ENCODE measurements at regions not wholly inside any gene's neighbourhood (a gene's known extent, or its start where the extent isn't known, plus 50 kb on each side); places are given as distances from the start of the nearest gene placed in this dataset.

- TF ChIP-seq TCF4 (CRISPR knock-in tag; IDR thresholded peaks at IDR 0.05; ENCODE audit: borderline replicate concordance) (no peak), ARNTL (CRISPR knock-in tag; IDR thresholded peaks at IDR 0.05; ENCODE audit: borderline replicate concordance, low read depth) (no peak), RARB (CRISPR knock-in tag; IDR thresholded peaks at IDR 0.05) (no peak), ZNF565 (CRISPR knock-in tag; conservative IDR thresholded peaks at IDR 0.05; ENCODE audit: low read depth) (no peak), ZC3H10 (CRISPR knock-in tag; IDR thresholded peaks at IDR 0.05) (no peak), ZFP30 (CRISPR knock-in tag; IDR thresholded peaks at IDR 0.05) (no peak), ZNF8 (CRISPR knock-in tag; IDR thresholded peaks at IDR 0.05) (no peak)
- TF ChIP-seq, protein P1, sequence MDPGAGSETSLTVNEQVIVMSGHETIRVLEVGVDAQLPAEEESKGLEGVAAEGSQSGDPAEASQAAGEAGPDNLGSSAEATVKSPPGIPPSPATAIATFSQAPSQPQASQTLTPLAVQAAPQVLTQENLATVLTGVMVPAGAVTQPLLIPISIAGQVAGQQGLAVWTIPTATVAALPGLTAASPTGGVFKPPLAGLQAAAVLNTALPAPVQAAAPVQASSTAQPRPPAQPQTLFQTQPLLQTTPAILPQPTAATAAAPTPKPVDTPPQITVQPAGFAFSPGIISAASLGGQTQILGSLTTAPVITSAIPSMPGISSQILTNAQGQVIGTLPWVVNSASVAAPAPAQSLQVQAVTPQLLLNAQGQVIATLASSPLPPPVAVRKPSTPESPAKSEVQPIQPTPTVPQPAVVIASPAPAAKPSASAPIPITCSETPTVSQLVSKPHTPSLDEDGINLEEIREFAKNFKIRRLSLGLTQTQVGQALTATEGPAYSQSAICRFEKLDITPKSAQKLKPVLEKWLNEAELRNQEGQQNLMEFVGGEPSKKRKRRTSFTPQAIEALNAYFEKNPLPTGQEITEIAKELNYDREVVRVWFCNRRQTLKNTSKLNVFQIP (CRISPR knock-in tag; IDR thresholded peaks at IDR 0.05; ENCODE audit: borderline replicate concordance, low read depth): no peak
These were observed 525.3 kb upstream of the ZNF717 start for GRCh38 chr3:76310667-76311066.

All from SK-N-SH treated with all-trans-retinoic acid at 6 μM for 48 hours (cell line).